HCT116 (cell line): ENCODE measurements at regions not wholly inside any gene's neighbourhood (a gene's known extent, or its start where the extent isn't known, plus 50 kb on each side); places are given as distances from the start of the nearest gene placed in this dataset.

Source experiments
- ATAC-seq: fragments of 200-7000 bp; cut with Tn5 transposase; 2 replicates; pipeline ENCODE4 v1.9.1; 2020; ENCODE audit warnings: mild to moderate bottlenecking, moderate library complexity
- BruUV-seq: library from RNA; stranded (reverse); fragments of 400-500 nt; replicated peaks from 2 replicates; lab custom pipeline; 2021; lab: Mats Ljungman, UMichigan
- CTCF ChIA-PET: fragments of 300-600 bp; sonication (Branson Sonifier 250); formaldehyde crosslinking; loops from one replicate; lab custom pipeline; 2021; ENCODE audit warnings: antibody characterized with exemption; lab: Charles Lee
- POLR2A ChIA-PET: fragments of 300-600, 350-600 bp; sonication (Branson Sonifier 250); formaldehyde crosslinking; loops from one replicate; lab custom pipeline; 2021; ENCODE audit warnings: antibody characterized with exemption; lab: Charles Lee
- RAD21 ChIA-PET, 2 experiments: fragments of 300-600 bp; sonication (Branson Sonifier 250); formaldehyde crosslinking; loops; one replicate each; lab custom pipeline; 2023; ENCODE audit warnings: low total read pairs in 2 of 2; ENCODE audit not compliant: uncharacterized antibody in 2 of 2, unreplicated experiment in 2 of 2, low non-redundant PET in 1 of 2; lab: Charles Lee
- DNase-seq: peaks from one replicate; pipeline ENCODE4 v3.0.0-alpha.2; 2010; ENCODE audit warnings: low read depth, low spot score
- H2AFZ ChIP-seq: fragments of 200-600 bp; shearing (Covaris generic), sonication (generic); 2 replicates; pipeline ENCODE4 v1.6.1; 2017; ENCODE audit warnings: low read depth, mixed run types, mixed read lengths, antibody characterized with exemption, low read length; ENCODE audit not compliant: poor library complexity, severe bottlenecking
- H3K27ac ChIP-seq: 2 replicates; pipeline ENCODE4 v1.5.1; 2012; ENCODE audit warnings: low read depth, low read length
- H3K27me3 ChIP-seq: fragments of 200-600 bp; sonication (generic); 2 replicates; pipeline ENCODE4 v1.6.1; 2016; ENCODE audit warnings: mixed run types, low read length, mixed read lengths; ENCODE audit not compliant: insufficient read depth
- H3K36me3 ChIP-seq, 2 experiments: fragments of 200-500 bp in 1 of 2; fragments of 200-600 bp in 1 of 2; sonication (Bioruptor generic) in 1 of 2; sonication (generic) in 1 of 2; 2 replicates each; pipeline versions ENCODE4 v1.5.1 to v1.6.1; 2014 to 2016; ENCODE audit warnings: low read length in 2 of 2, inconsistent platforms in 1 of 2, mixed read lengths in 1 of 2, mixed run types in 1 of 2; ENCODE audit not compliant: insufficient read depth in 2 of 2, control insufficient read depth in 1 of 2
- H3K4me1 ChIP-seq, 2 experiments: fragments of 200-600 bp in 1 of 2; sonication (generic) in 1 of 2; 2 replicates each; pipeline versions ENCODE4 v1.5.1 to v1.6.1; 2012 to 2017; ENCODE audit warnings: low read length in 2 of 2, inconsistent platforms in 1 of 2, mild to moderate bottlenecking in 1 of 2, mixed read lengths in 1 of 2, mixed run types in 1 of 2, moderate library complexity in 1 of 2; ENCODE audit not compliant: insufficient read depth in 2 of 2, control insufficient read depth in 1 of 2
- H3K4me2 ChIP-seq: fragments of 200-600 bp; sonication (generic); 2 replicates; pipeline ENCODE4 v1.6.1; 2017; ENCODE audit warnings: mixed run types, low read length, mixed read lengths
- H3K4me3 ChIP-seq, 2 experiments: fragments of 200-600 bp in 1 of 2; sonication (generic) in 1 of 2; replicated peaks in 1 of 2; 2 replicates each; pipeline ENCODE4 v1.5.1; 2011 to 2016; ENCODE audit warnings: low read length in 2 of 2, control low read depth in 1 of 2, low read depth in 1 of 2, mild to moderate bottlenecking in 1 of 2, mixed read lengths in 1 of 2, mixed run types in 1 of 2
- H3K79me2 ChIP-seq: fragments of 200-600 bp; sonication (generic); 2 replicates; pipeline ENCODE4 v1.6.1; 2017; ENCODE audit warnings: mild to moderate bottlenecking, mixed run types, low read length, moderate library complexity, mixed read lengths; ENCODE audit not compliant: insufficient read depth
- H3K9ac ChIP-seq: fragments of 200-600 bp; sonication (generic); 2 replicates; pipeline ENCODE4 v1.6.1; 2016; ENCODE audit warnings: low read length, mixed read lengths
- H3K9me2 ChIP-seq: fragments of 200-600 bp; sonication (generic), shearing (Covaris generic); 2 replicates; pipeline ENCODE4 v1.6.1; 2017; ENCODE audit warnings: mixed run types, mild to moderate bottlenecking, moderate library complexity; ENCODE audit not compliant: insufficient read depth
- H3K9me3 ChIP-seq, 2 experiments: fragments of 200-500 bp in 1 of 2; fragments of 200-600 bp in 1 of 2; sonication (Bioruptor generic) in 1 of 2; sonication (generic) in 1 of 2; 2 replicates each; pipeline ENCODE4 v1.6.1; 2014 to 2017; ENCODE audit warnings: low read length in 2 of 2, mixed read lengths in 2 of 2, inconsistent platforms in 1 of 2, low read depth in 1 of 2, mild to moderate bottlenecking in 1 of 2, mixed run types in 1 of 2, moderate library complexity in 1 of 2; ENCODE audit not compliant: control insufficient read depth in 1 of 2, insufficient read depth in 1 of 2
- H4K20me1 ChIP-seq: fragments of 200-600 bp; sonication (generic), shearing (Covaris generic); 2 replicates; pipeline ENCODE4 v1.6.1; 2017; ENCODE audit warnings: mixed run types, mild to moderate bottlenecking, moderate library complexity; ENCODE audit not compliant: insufficient read depth
- ATF3 ChIP-seq: IDR thresholded peaks from 2 replicates; pipeline ENCODE4 v1.6.1; 2012
- CEBPB ChIP-seq: IDR thresholded peaks from 2 replicates; pipeline ENCODE4 v1.6.1; 2012; ENCODE audit warnings: low read depth
- CTCF ChIP-seq, 3 experiments: fragments of 200-600 bp in 1 of 3; sonication (generic) in 1 of 3; IDR thresholded peaks in 2 of 3; conservative IDR thresholded peaks in 1 of 3; 2 replicates each; pipeline ENCODE4 v1.5.1; 2012 to 2017; ENCODE audit warnings: low read depth in 2 of 3, low read length in 2 of 3, antibody characterized with exemption in 1 of 3, borderline replicate concordance in 1 of 3, control low read depth in 1 of 3, mild to moderate bottlenecking in 1 of 3, mixed read lengths in 1 of 3, mixed run types in 1 of 3, moderate library complexity in 1 of 3; ENCODE audit not compliant: insufficient read depth in 1 of 3
- EGR1 ChIP-seq: IDR thresholded peaks from 2 replicates; pipeline ENCODE4 v1.6.1; 2012; ENCODE audit warnings: low read depth
- ELF1 ChIP-seq: IDR thresholded peaks from 2 replicates; pipeline ENCODE4 v1.6.1; 2012; ENCODE audit warnings: low read depth, borderline replicate concordance
- EZH2 ChIP-seq: fragments of 200-600 bp; sonication (generic); IDR thresholded peaks from 2 replicates; pipeline ENCODE4 v1.6.1; 2017; ENCODE audit warnings: antibody characterized with exemption, mixed run types
- EZH2phosphoT487 ChIP-seq: fragments of 200-600 bp; IDR thresholded peaks from 2 replicates; pipeline ENCODE4 v1.6.1; 2018; ENCODE audit warnings: antibody characterized with exemption, borderline replicate concordance
- FOSL1 ChIP-seq: IDR thresholded peaks from 2 replicates; pipeline ENCODE4 v1.6.1; 2012; ENCODE audit warnings: low read depth
- JUND ChIP-seq: IDR thresholded peaks from 2 replicates; pipeline ENCODE4 v1.6.1; 2012
- POLR2A ChIP-seq: IDR thresholded peaks from 2 replicates; pipeline ENCODE4 v1.7.0; 2011; ENCODE audit warnings: borderline replicate concordance; ENCODE audit not compliant: insufficient read depth, insufficient read length; ENCODE audit errors: extremely low read depth
- POLR2AphosphoS5 ChIP-seq: IDR thresholded peaks from 2 replicates; pipeline ENCODE4 v1.6.1; 2011; ENCODE audit warnings: mild to moderate bottlenecking, low read depth, low read length, moderate library complexity
- RAD21 ChIP-seq: IDR thresholded peaks from 2 replicates; pipeline ENCODE4 v1.6.1; 2012; ENCODE audit warnings: low read depth, mild to moderate bottlenecking
- REST ChIP-seq: IDR thresholded peaks from 2 replicates; pipeline ENCODE4 v1.6.1; 2012; ENCODE audit warnings: low read depth
- SIN3A ChIP-seq: IDR thresholded peaks from 2 replicates; pipeline ENCODE4 v1.6.1; 2012; ENCODE audit warnings: low read depth
- SP1 ChIP-seq: IDR thresholded peaks from 2 replicates; pipeline ENCODE4 v1.6.1; 2012; ENCODE audit warnings: low read depth
- SRF ChIP-seq: IDR thresholded peaks from 2 replicates; pipeline ENCODE4 v1.6.1; 2012; ENCODE audit warnings: low read depth
- TCF7L2 ChIP-seq: IDR thresholded peaks from 2 replicates; pipeline ENCODE4 v1.7.0; 2011; ENCODE audit warnings: borderline replicate concordance, inconsistent platforms; ENCODE audit not compliant: insufficient read depth, insufficient read length; ENCODE audit errors: extremely low read depth
- YY1 ChIP-seq: IDR thresholded peaks from 2 replicates; pipeline ENCODE4 v1.6.1; 2011; ENCODE audit warnings: low read length, low read depth, moderate library complexity, mild to moderate bottlenecking; ENCODE audit not compliant: insufficient replicate concordance; ENCODE audit errors: extremely low read depth
- ZNF274 ChIP-seq: fragments of 200-500 bp; sonication (Bioruptor generic); IDR thresholded peaks from 2 replicates; pipeline ENCODE4 v1.6.1; 2014; ENCODE audit warnings: mild to moderate bottlenecking, low read depth, low read length, inconsistent platforms
- intact Hi-C: fragments of 100-400 bp; cut with micrococcal nuclease; formaldehyde crosslinking; loops from 2 replicates; pipeline ENCODE4 v1.10.0; 2022
- TF ChIP-seq, protein P1 (sequence below): IDR thresholded peaks from 2 replicates; pipeline ENCODE4 v1.6.1; 2012

- RAD21 ChIA-PET = no interaction called here
- BruUV-seq = no TSS peak
- DNase-seq (no peak), ATAC-seq (no peak)
- CTCF ChIA-PET = no interaction called here
- H3K36me3 ChIP-seq = no peaks in the 10 kb centered on the region
- no peak overlapping the region for H3K27ac ChIP-seq
- intact Hi-C loops = no loop called here
- no peaks in the 10 kb centered on the region for H3K9me2 ChIP-seq
- no peaks in the 10 kb centered on the region for H4K20me1 ChIP-seq
- H3K4me2 ChIP-seq = no peak overlapping the region
- no peaks in the 10 kb centered on the region for H3K9me3 ChIP-seq
- H3K4me3 ChIP-seq = no peak overlapping the region
- no peaks in the 10 kb centered on the region for H3K4me1 ChIP-seq
- H3K79me2 ChIP-seq = no peaks in the 10 kb centered on the region
- H3K27me3 ChIP-seq = no peaks in the 10 kb centered on the region
- H3K9ac ChIP-seq = no peak overlapping the region
- TF ChIP-seq CTCF (IDR thresholded peaks at IDR 0.05 in 2 of 3, conservative IDR thresholded peaks at IDR 0.05 in 1 of 3; ENCODE audit: borderline replicate concordance in 1 of 3, insufficient read depth in 1 of 3, low read depth in 2 of 3, low read length in 2 of 3) (no peak), ATF3 (no peak), SIN3A (no peak), EZH2phosphoT487 (no peak), ZNF274 (no peak), REST (no peak), FOSL1 (no peak), SRF (no peak), ELF1 (no peak), SP1 (no peak), POLR2A (no peak), YY1 (no peak), RAD21 (no peak), POLR2AphosphoS5 (no peak), TCF7L2 (no peak), EGR1 (no peak), EZH2 (no peak), JUND (no peak), CEBPB (no peak)
- TF ChIP-seq, protein P1, sequence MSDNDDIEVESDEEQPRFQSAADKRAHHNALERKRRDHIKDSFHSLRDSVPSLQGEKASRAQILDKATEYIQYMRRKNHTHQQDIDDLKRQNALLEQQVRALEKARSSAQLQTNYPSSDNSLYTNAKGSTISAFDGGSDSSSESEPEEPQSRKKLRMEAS = no peak
- H2AFZ ChIP-seq = no peak overlapping the region
- POLR2A ChIA-PET = no interaction called here
Observed at GRCh38 chr7:81209059-81209458, 290.2 kb upstream of the SEMA3C start.
